Stimulated activated CD8-positive, alpha-beta memory T cell treated with anti-CD3 and anti-CD28 coated beads, Interleukin-4, amount 100 ng/mL, for 4 hours (primary cell): ENCODE measurements at regions not wholly inside any gene's neighbourhood (a gene's known extent, or its start where the extent isn't known, plus 50 kb on each side); places are given as distances from the start of the nearest gene placed in this dataset.

Experiments used
- DNase-seq, 2 donors: peaks; one replicate each; pipeline ENCODE4 v3.0.0-alpha.2; 2020; ENCODE audit warnings: low read depth in 2 of 2, low spot score in 1 of 2

DNA sequence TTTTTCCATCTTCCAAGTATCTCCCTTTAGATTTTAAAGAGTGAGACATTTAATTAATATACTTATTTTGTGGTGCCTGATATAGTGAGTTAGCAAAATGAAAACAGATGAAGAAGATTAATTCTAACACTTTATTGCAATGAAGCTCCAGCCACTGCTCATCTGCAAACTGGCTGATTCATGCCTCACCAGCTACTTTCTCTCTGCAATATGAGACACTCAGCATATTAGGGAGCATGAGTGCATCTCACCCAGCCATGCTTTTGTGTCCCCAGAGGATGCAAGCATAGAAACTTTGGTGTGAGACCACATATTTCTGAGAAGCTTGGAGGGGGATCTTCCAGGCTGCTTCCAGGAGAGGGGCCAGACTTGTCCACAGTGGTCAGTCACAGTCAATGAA is 148.6 kb downstream of the BMP4 start:
- DNase-seq, result no peak

DNA sequence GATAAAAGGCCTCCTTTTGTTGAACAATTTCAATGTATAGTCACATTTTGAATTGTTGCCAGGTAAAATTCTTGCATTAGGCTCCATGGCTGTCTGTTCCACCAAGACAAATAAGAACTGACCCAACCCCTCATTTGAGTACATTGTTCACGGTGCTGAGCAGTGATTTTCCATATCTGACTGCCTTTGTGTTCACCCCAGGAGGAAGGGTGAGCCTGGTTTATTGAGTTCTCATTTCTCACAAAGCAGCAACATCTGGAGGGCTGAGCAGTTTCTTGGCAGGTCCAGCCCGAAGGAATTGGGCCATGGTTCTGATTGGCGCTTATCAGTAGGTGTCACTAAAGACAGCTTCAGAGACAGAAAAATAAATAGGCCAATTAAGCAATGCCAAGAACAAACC is 149.1 kb downstream of the BMP4 start:
- no peak for DNase-seq

DNA sequence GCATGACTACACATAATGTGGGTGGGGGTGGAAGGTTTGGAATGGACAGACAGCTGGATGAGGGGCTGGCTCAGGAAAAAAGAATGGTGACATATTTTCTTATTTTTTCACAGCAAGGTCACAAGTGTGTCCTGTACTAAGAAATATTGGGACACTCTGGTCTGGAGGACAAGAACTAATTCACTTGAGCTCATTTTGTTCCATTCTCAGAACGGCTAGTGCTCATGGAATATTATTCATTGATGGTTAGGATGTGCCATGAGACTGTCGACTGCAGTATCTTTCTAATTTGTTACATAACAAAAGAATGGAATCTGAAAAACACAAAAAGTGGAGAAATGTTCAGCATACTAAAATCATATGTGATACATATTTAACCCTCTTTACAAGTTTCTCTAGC is 149.5 kb downstream of the BMP4 start:
- DNase-seq, result no peak

DNA sequence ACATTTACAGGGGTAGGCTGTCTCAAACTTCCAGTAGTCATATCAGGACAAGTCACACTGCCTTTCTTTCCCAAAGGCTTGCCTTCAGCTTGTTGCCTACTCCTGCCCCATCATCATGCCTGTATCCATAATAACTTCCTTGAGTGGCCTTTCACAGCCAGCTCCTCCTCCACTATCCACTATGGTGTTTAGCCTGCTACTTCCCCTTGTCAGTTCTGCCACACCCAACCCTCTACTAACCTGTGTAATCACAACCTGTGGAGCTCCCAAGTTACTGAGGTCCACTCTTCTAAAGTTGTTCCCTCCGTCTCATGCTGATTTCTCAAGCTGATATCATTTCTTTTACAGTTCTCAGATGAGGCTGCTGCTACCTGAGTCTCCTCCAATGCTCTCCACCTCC is 159.9 kb downstream of the BMP4 start:
- DNase-seq, result no peak

DNA sequence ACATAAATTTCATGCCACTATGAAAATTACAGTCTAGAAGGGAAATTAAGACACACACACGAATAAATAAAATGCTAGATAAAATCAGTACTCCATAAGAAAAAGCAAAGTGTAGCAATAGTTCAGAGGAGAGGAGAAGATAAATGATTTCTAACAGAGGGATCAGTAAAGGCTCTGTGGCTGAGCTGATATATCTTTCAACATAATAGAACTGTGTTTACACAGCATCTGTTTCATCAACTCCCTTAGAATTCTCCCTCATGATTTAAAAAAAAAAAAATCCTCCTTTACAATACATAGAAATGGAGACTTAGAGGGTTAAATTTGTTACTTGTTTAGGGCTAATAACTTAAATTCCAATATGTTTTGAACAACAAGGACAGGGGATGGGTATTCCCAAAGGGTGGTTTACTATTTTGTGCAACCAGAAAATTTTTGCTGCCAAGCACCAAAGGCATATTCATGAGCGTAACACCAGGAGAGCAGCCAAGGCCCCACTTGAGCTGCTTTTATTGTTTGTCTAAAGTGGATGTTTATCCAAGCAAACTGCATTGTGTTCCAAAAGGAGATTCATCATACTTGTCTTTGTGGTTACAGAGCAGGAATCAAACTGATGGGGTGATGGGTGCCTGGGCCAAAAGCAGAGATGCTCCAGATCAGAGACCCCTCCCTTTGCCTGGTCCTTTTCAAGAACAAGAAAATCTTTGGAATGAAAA is 162.7 kb downstream of the BMP4 start:
- DNase-seq, result no peak

DNA sequence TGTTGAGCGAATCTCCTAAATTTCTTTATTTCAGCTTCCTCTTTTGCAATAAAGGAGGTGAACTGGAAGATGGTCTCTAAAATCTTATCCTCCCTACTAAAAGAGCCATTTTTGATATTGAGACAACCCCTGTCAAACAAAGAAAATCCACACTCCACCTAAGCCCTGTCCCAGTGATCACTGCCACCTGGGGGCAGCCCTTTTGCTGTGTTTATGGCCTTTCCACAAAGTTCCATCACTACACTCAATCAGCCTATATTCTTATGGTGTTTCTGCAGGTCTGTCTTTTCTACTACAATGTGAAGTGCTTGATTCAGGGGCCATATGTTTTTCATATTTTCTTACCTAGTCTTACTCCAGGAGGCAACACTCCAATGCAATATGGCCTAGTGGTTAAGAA is 163.7 kb downstream of the BMP4 start:
- no peak for DNase-seq

DNA sequence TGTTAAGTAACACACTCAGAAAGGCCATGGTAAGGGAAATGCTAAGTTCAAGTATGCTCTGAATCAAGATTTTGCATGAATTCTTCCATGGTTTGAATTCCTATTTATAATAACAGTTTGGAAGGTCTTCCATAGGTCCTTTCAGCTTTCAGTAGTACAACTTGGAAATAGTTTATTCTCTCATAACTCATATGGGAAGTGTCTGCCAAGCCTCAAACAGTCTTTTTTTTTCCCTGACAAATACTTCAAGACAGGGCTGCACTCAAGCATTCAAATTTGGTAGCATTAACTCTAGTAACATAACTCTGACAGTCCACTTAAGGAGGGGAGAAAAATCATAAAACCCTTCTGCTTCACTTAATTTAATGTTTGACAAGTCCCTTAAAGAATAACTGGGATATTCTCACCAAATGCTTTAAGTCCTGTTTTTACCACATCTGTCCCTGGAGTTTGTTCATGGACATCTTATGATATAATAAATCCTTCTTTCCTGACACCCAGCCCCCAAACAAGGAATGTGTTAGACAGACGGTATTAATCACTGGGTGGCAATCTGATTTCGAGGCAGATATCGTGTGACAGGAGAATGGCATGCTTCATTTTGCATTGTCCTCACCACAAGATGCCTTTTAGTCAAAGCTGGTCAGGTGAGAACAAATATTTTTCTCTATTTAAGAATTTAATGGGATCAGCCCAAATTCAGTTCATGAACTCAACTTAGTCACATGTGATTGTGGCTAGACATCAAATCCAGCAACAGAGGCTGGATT is 165.7 kb downstream of the BMP4 start:
- DNase-seq, result no peak

DNA sequence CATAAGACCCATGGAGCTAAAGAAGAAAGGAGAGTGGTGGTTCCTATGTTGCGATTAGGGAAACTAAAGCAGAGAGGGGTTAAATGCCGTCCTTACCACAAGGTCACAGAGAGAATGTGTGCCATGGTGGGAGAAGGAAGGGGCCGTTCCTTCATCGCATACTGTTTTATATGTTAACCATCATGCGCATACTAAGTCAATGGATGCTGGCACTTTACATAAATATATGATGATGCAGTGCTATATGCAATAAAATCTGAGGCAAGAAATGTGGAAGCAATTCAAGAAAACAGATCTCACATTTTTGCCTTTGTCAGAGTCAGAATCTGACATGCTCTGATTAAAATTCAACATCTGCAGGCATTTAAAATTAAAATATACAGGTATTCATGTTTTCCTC is 168.1 kb downstream of the BMP4 start:
- no peak for DNase-seq

DNA sequence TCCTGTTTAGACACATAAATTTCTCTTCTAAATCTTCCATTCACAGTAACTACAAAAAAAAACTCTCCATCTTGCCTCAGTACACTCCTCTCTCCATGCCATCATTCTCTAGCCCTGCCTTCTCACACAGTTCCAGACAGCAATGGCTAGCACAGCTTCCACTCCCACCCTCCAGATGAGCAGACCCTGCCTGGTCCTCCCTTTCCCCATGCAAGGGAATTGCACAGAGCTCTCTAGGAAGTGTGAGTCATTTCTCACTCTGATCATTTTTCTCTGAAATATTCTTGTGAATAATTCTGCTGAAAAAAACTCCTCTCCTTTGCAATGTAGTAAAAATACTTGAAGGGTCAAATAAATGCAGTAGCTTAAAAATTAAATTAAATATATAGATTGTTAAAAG is 170.6 kb downstream of the BMP4 start:
- DNase-seq, result no peak

DNA sequence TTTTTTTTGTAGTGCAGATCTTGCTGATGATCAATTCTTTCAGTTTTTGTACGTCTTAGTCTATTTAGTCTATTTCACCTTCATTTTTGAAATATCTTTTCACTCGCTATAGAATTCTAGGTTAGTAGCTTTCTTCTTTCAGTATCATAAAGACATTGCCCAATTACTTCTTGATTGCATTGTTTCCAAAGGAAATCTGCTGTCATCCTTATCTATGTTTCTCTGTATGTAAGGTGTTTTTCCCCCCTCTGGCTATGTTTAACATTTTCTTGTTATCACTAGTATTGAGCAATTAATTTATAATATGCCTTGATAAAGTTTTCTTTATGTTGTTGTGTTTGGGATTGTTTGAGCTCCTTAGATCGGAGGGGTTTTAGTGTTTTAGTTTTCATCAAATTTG is 171.9 kb downstream of the BMP4 start:
- no peak for DNase-seq

DNA sequence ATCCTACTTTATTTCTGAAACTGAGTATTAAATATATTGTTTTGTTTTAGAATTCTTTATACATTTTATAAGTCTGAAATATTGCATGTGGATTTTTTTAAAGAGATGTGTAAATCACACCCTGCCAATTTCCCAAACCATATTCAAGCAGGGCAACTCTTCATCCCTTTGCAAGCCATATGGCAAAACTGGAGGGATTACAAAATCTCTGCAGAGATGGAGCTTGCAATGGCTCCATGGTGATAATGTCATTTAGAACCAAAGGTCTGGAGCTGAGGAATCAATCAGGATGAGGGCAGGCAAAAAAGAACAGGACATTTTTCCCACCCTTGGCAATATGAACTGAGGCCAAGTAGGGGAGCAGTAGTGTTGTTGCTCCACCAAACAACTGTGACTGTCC is 173.4 kb downstream of the BMP4 start:
- DNase-seq, result no peak

DNA sequence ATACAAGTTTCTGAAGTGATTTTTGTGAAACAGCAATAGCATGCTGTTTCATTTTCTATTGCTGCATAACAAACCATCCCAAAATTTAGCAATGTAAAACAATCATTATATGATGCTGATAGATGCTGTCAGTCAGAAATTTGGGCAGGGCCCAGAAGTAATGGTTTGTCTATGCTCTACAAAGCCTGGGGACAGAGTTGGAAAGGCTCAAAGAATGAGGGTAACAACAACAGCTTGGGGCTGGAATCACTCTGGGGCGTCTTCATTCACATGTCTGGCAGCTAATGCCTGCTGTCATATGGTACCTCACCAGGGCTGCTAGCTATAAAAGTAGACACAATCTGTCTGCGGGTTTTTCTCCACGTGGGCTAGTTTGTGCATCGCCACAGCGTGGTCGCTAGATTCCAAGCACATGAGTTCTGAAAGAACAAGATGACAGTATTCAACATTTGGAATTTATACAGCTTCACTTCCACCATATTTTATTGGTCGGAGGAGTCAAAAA is 176.5 kb downstream of the BMP4 start:
- no peak for DNase-seq

DNA sequence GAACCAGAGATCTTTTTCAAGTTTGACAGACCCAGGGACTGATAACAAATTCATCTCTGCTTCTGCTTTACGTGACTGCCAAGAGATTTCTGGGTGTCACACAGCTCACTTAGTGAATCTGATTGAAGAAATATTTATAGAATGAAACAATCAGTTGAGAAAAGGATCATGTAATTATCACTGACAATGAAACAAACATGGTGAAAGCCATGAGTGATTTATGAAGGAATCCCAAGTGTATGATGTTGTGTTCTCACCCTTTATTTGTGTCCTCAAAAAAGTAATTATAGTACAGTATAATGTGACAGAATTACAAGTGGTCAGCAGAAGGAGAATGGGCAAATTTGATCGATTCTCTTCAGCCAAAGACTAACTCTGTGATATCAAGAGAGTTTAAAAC is 177.3 kb downstream of the BMP4 start:
- no peak for DNase-seq

DNA sequence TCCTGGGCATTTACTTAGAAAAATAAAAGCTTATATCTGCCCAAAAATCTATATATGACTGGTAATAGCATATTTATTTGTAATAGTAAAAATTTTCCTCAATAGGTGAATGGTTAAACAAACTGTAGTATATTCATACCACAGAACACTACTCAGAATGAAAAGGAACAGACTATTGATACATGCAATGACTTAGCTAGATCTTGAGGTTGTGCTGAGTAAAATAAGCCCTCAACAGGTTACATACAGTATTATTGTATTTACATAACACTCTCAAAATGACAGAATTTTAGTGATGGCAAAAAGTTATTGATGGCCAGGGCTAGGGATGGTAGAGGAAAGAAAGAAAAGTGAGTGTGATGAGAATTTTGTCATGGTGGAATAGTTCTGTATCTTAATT is 178.4 kb downstream of the BMP4 start:
- DNase-seq, result no peak

DNA sequence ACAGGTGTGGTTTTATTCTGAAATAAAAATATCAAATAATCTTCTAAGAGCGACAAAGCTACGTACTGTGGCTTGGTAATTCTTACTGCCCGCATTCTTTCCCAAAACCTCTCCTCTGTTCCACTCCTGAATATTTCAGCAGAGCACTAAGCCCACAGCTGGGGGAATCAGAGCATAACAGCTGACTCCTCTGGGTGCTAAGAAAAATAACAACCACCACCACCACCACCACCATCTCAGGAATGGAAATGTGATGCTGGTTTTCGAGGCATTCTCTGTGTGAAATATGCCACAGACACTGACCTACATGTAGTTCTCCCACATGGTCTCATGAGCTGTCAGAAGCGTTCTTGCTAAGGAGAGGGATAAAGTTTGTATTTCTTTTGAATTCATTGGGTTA is 183.7 kb downstream of the BMP4 start:
- no peak for DNase-seq

DNA sequence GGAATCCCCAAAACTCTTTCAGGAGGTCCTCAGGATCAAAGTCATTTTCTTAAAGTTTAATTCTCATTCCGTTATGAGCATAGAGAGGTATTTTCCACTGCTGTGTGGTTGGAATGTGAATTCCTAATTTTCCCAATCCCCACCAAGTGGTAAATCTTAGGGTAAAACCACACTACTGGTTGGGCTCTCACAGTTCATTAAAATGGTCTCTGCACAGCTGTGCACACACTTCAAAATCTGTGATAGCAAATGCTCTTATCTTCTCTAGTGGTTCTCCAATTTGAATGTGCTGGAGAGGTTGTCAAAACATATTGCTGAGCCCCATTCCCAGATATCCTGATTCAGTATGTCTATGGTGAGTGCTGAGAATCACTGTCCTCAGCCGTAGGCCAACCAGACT is 189.1 kb downstream of the BMP4 start:
- DNase-seq, result no peak

DNA sequence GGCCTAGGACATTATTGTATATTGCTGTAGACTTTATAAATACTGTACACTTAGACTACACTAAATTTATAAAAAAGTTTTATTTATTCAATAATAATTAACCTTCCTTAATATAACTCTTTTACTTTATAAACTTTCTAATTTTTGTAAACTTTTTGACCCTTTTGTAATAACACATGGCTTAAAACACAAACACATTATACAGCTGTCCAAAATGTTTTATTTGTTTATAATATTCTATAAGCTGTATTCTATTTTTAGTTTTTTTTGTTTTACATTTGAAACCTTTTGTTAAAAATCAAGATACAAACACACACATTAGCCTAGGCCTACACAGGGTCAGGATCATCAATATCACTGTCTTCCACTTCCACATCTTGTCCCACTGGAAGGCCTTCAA is 190.0 kb downstream of the BMP4 start:
- DNase-seq, result no peak

DNA sequence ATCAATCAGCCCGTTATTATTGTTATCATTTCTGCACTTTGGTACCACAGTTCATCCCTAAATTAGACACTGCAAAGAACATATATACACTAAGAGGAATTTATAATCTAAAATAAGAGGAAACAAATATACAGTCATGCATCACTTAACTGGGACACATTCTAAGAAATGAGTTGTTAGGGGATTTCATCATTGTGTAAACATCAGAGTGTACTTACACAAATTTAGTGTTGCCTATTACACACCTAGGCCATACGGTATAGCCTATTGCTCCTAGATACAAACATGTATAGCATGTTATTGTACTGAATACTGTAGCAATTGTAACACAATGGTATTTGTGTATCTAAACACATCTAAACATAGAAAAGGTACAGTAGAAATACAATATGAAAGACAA is 190.5 kb downstream of the BMP4 start:
- no peak for DNase-seq

DNA sequence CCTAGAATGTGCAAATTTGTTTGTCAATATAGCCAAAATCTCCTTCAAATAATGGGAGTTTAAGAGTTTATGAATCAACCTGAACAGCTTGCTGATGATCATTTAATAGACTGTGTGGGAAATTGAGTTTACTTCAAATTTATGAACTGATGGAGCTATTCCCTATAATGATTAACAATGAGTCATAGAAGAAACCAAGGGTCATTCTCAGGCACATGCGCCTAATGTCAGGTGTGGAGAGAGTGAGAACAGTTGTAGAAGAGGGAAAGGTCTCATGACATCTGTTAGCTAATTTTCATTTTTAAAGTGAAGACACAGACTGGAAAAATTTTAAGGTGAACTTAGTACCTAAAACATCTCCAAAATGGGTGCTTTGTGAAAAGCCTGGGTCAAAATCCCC is 191.8 kb downstream of the BMP4 start:
- DNase-seq, result no peak

DNA sequence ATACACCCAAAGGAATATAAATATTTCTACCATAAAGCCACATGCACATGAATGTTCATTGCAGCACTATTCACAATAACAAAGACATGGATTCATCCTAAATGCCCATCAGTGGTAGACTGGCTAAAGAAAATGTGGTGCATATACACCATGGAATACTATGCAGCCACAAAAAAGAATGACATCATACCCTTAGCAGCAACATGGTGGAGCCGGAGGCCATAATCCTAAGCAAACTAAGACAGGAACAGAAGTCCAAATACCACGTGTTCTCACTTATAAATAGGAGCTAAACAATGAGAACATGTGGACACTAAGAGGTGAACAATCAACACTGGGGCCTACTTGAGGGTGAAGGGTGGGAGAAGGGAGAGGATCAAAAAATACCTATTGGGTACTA is 198.5 kb downstream of the BMP4 start:
- no peak for DNase-seq

DNA sequence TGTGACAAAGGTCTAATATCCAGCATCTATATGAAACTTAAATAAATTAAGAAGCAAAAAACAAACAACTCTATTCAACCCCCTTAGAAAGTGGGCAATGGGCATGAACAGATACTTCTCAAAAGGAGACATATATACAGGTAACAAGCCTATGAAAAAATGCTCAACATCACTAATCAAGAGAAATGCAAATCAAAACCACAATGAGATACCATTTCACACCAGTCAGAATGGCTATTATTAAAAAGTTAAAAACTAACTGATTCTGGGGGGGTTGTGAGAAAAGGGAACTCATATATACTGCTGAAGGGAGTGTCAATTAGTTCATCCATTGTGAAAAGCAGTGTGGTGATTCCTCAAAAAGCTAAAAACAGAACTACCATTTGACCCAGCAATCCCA is 198.9 kb downstream of the BMP4 start:
- no peak for DNase-seq

DNA sequence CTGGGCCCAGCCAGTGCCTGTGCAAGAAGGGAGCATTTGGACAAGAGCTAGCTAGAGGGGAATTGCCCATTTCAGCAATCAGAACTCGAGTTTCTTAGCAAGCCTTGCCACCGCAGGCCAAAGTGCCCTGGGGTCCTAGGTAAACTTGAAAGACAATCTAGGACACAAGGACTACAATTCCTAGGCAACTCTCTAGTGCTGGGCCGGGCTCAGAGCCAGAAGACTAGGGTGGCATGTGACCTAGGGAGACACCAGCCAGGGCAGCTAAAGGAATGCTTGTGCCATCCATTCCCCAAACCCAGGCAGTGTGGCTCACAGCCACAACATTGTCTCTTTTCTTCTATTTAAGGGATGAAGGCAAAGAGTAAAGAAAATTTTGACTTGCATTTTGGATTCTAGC is 205.0 kb downstream of the BMP4 start:
- DNase-seq, result no peak

DNA sequence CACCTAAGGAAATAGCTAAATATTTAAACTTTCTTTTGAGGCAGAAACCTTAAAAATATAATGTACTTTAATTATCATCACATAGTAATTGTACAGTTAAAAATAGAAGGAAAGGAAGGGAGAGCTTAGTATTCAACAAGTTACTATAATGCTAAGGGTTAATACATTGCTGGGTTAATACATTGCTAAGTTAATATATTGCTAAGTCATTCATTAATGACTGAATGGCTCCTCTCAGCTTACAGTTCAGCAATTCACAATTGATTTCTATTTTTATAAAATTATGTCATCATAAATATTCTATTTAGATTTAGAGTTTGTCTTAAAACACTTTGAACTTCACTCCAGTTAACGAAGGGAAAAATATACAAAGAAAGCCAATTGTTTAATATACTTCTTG is 207.9 kb downstream of the BMP4 start:
- no peak for DNase-seq
